ENCODE measurements at regions not wholly inside any gene's neighbourhood (a gene's known extent, or its start where the extent isn't known, plus 50 kb on each side); places are given as distances from the start of the nearest gene placed in this dataset.

DNA sequence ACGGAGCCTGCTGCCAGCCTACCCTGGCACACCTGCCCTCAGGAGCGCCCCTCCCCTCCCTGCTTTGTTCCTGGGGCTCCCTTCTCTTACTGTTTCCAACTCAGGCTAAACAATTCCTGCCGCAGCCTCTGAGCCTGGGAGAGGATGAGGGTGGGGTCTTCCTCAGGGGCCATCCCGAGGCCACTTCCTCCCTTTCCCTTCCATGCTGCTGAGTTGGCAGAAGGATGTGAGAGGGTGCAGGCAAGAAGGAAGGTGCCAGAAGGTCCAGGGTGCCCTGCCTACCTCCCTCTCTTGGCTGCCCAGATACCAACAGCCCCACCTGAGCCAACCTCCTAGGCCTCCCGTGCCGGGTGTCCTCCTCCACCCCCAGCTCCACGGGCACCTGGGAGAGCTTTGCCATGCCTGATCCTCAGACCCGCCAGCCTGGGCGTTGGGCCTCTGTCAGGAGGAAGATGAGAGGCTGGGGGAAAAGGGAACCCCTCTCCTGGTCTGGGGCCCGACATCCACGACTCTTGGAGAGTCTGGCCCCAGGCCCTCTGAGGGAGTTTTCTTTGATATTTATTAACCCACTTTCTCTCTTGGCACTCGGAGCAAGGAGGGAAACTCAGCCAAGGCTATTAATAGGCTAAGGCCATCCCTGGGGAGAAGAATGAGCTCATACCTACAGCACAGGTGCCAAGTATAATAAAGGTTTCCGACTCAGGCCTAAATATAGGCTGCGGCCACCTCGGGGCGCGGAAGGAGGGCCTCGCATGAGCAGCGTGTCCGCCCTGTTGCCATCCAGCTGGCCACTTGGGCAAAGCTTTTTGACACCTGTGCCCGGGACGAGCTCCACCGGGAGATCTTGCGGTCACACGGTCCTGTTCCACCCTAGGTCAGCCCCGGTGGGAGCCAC, 232.0 kb downstream of the ENGASE start:
- no peak for DNase-seq

DNA sequence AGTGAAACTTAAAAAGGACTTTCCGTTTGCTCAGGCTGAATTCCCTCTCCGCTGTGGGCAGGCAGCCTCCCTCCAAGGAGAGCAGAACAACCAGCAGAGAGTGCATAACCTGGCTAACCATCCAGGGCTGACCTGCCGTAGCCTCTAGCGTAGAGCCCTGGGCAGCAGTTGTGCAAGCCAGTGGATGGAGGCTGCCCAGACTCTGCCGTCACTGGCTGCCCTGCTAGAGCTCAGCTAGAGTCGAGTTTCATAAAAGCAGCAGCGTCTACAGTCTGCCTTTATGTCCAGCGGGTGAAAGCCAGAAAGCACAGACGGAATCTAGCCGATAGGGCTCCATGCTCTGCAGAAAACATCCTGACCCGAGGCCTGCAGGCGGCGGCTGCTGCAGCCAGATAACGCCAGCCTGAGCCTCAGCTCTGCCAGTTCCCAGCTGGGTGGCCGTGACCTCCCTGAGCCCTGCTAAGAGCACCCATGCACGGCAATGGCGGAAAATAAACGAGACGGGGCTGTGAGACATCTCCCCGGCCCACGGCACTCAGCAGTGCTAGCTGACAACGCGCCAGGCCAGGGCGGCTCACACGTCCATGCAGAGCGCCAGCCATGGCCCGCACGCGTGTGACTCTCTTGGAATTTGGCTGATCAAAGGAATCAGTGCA, 231.3 kb downstream of the ENGASE start:
- no peak for DNase-seq

DNA sequence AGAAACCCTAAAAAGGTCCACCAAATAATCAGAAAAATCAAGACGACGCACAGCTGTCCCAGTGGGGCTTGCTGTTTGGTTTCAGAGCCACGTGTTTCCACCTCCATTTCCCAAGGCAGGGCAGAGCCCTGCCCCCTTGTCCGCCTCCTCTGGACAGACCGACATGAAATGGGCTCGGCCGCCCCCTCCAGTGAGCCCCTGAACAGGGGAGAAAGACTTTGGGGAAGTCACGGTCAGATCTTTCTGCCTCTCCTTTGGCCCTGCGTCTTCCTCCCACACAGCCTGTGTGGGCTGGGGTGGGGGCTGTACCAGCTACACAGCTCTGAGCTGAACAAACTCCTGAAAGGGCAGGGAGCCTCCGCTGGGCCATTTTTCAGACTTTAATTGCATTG, 230.7 kb downstream of the ENGASE start:
- DNase-seq, result no peak

- no peak for DNase-seq
Measured at GRCh38 chr17:79304884-79305283, 230.3 kb downstream of the ENGASE start.

DNA sequence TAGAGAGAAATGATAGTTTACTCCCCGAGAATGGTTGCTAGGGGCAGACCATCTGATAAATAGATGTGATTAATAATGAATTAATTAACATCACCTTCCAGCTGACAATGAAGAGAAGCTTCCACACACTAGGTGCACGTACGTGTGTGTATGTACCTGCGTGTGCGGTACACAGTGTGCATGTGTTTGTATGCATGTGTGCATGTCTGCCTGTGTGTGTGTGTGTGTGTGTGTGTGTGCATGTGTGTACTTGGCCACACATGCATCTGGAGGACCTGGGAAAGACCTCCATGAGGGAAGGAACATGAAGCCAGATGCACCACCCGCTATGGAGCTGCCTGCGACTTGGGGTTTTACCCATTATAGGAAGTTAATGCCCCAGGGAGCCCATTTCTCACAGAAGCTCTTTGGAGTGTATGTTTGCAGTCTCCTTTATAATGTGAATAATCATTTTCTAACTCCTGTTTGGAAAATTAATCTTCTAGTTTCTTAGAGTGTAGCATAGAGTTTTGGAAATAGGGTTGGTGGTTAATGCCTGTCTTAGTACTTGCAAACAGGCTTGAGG, 229.1 kb downstream of the ENGASE start:
- DNase-seq, result no peak

DNA sequence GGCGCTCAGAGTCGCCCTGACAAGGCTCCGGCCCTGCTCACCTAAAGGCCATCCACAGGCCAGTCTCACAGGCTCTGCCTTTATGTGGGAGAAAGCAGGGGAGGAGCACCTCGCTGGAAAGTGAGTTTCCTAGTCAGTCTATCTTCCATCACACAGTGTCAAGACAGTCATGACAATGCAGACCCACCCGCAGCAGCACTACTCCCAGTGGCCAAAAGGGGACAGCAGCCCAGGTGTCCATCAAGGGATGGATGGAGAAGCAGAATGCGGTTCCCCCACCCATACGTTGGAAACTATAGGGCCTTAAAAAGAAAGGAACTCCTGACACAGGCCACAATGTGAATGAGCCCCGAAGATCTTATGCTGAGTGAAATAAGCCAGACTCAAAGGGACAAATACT, 226.8 kb downstream of the ENGASE start:
- DNase-seq, result no peak

- no peak for DNase-seq
Measured at GRCh38 chr17:79299349-79299748, 224.7 kb downstream of the ENGASE start.

GRCh38 chr17:79298799-79299198, 224.2 kb downstream of the ENGASE start:
- no peak for DNase-seq

GRCh38 chr17:79296243-79296642, 221.6 kb downstream of the ENGASE start:
- DNase-seq, result no peak

- no peak for DNase-seq
Measured at GRCh38 chr17:79295307-79295706, 220.7 kb downstream of the ENGASE start.

GRCh38 chr17:79294459-79295071, 219.9 kb downstream of the ENGASE start:
- peak; percentile 9 for DNase-seq

DNA sequence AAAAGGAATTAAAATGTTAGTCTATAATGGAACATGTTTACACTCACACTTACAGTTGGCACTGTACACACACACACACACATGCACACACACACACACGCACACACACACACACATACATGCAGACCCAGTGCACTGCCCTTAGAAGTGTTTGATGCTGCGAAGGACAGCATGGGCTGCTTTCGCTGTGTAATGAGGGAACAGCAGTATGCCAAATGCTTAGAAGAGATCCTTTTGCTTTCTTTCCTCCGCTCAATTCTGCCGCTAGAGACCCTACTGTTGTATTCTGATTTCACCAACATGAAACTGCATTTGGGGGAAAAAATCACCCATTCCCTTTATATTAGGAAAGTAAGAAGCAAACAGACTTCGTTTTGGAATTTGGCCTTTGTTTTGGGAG, 217.9 kb downstream of the ENGASE start:
- no peak for DNase-seq

GRCh38 chr17:79291391-79291790, 216.8 kb downstream of the ENGASE start:
- DNase-seq, result no peak

DNA sequence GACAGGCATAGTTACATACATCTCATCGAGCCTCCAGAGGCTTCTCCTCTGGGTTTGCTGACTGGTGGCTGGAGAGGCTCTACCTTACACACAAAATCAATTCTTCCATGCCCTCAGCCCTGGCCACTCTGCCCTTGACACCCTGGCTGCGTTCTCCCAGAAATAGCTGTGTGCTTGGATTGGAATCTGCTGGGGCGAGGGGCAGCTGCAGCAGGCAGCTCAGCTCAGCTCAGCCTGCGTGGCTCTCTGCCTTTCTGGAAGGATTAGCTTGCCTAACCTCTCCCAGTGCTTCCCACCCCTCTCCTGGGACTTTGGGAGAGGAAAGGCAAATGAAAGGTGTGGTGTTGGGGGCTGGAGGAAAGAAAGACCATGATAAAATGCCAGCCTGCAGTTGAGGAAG, 216.1 kb downstream of the ENGASE start:
- no peak for DNase-seq

- no peak for DNase-seq
Measured at GRCh38 chr17:79288950-79289349, 214.3 kb downstream of the ENGASE start.

DNA sequence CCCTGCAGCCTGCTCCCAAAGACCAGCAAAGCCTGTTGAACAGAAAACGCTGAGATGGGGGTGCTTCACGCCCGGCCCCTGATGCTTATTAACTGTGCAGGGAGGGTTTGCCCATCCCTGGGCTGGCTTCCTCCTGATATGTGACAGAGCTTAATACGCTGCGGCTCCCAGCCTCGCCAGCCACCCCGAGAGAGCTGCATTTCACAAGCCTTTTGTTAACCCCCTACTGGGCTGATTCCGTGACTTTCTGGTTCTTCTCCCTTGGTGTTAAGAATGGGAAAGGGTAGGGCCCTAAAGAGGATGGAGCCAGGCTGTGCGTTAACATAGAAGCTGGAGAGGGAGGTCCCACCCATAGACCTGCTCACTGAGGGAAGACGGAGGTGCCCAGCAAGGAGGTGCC, 211.8 kb downstream of the ENGASE start:
- no peak for DNase-seq

DNA sequence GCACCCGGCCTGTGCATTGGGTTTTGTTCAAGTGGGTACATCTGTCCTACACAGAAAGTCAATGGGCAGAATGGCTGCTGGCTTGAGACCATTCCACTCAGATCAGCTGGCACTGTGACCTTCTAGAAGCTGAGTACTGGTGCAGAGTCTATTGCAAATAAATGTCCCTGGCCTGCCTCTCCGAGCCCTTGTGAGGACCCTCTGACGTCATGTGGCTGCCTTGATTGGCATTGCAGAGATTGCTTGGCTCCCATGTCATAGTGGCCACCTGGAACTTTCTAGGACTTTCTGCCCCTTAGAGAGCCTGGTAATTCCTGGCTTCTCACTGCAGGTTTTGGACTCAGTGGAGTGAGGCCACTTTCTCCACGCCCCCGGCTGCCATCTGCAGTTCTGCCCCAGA, 211.3 kb downstream of the ENGASE start:
- DNase-seq, result no peak

DNA sequence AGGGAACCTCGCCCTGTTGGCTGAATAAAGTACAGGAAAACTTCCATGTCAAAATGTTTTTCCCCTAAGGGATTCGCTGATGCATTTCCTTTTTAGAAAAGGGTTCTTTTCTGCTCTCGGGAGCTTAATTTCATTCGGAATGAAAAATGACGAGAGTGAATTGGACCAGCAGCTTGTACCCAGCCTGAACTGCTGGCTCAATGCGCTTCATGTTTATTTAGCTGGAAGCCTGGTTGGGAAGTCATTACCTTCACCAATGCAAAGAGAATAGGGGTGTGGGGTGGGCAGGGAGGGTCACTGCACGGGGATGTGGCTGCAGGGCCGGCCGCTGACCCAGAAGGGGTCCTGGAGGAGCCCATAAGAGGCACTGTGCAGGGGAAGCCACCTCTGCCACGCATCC, 207.7 kb downstream of the ENGASE start:
- no peak for DNase-seq

- DNase-seq, result no peak
Measured at GRCh38 chr17:79281803-79282202, 207.2 kb downstream of the ENGASE start.

- no peak for DNase-seq
Measured at GRCh38 chr17:79280866-79281572, 206.4 kb downstream of the ENGASE start.

DNA sequence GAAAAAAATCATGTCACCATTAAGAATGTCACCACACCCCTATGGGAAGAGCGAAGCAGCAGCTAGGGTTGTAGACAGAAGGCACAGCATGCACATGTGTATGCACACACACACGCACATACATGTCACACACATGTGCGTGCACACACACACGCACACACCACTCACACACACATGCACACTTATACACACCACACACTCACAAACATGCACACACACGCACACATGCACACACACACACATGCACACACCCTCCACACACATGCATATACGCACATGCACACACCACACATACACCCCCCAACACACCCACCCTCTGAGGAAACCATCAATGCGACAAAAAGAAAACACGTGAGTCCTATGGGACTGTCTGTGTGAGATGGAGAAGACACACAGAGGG, 205.4 kb downstream of the ENGASE start:
- DNase-seq, result no peak

DNA sequence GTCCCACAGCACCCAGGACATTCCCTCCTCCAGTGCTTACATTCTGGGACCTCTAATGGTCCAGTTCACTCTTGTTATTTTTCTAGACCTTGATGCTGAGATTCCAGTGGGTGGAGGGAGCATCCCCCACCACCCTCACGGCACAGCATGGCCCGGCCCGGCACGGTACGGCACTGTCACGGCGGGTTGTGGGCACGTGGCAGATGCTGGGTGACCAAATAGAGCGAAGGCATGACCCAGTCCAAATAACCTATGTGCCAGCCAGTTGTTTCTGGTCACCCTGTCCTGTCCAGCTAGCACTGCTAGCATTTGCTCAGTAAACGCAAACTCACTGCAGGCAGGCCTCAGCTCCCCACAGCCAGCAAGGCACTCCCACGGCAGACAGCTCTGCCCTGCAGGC, 204.7 kb downstream of the ENGASE start:
- DNase-seq, result no peak

- DNase-seq, result no peak
Measured at GRCh38 chr17:79276821-79277220, 202.2 kb downstream of the ENGASE start.

Measured in activated CD4-positive, alpha-beta T cell treated with anti-CD3 and anti-CD28 coated beads, Interleukin-10, Interleukin-2, amounts not matched to agents 100 ng/mL and 50 ng/mL, durations not matched to agents 16 hours and 8 hours (primary cell).